GM23338 (cell line): ENCODE measurements at regions not wholly inside any gene's neighbourhood (a gene's known extent, or its start where the extent isn't known, plus 50 kb on each side); places are given as distances from the start of the nearest gene placed in this dataset.

Source experiments
- ATAC-seq: fragments of 200-7000 bp; cut with Tn5 transposase; 3 replicates; pipeline ENCODE4 v1.9.1; 2020
- DNase-seq: peaks from one replicate; pipeline ENCODE4 v3.0.0-alpha.2; 2015; ENCODE audit warnings: low spot score
- H2AFZ ChIP-seq: fragments of 200-600 bp; sonication (generic); 2 replicates; pipeline ENCODE4 v1.8.0; 2016; ENCODE audit warnings: antibody characterized with exemption, mild to moderate bottlenecking, moderate library complexity
- H3F3A ChIP-seq: fragments of 200-600 bp; sonication (generic); replicated peaks from 2 replicates; pipeline ENCODE4 v1.8.0; 2017; ENCODE audit warnings: antibody characterized with exemption, mixed run types, low read depth
- H3K27ac ChIP-seq: fragments of 200-600 bp; sonication (generic); 2 replicates; pipeline ENCODE4 v1.6.1; 2016; ENCODE audit warnings: low read depth
- H3K27me3 ChIP-seq: fragments of 200-600 bp; sonication (generic); 2 replicates; pipeline ENCODE4 v1.8.0; 2016; ENCODE audit warnings: mild to moderate bottlenecking, mixed run types, moderate library complexity; ENCODE audit not compliant: insufficient read depth
- H3K36me3 ChIP-seq: fragments of 200-600 bp; sonication (generic); 2 replicates; pipeline ENCODE4 v1.8.0; 2016; ENCODE audit warnings: mild to moderate bottlenecking; ENCODE audit not compliant: insufficient read depth
- H3K4me1 ChIP-seq: fragments of 200-600 bp; sonication (generic); 2 replicates; pipeline ENCODE4 v1.8.0; 2016; ENCODE audit warnings: mild to moderate bottlenecking, moderate library complexity; ENCODE audit not compliant: insufficient read depth
- H3K4me2 ChIP-seq: fragments of 200-600 bp; sonication (generic); 2 replicates; pipeline ENCODE4 v1.7.1; 2017; ENCODE audit warnings: mixed run types
- H3K4me3 ChIP-seq: fragments of 200-600 bp; sonication (generic); 2 replicates; pipeline ENCODE4 v1.6.1; 2016; ENCODE audit warnings: mixed run types
- H3K79me2 ChIP-seq: fragments of 200-600 bp; sonication (generic); replicated peaks from 2 replicates; pipeline ENCODE4 v1.8.0; 2017; ENCODE audit warnings: mild to moderate bottlenecking; ENCODE audit not compliant: insufficient read depth
- H3K9me2 ChIP-seq: fragments of 200-600 bp; sonication (generic); 2 replicates; pipeline ENCODE4 v1.8.0; 2017; ENCODE audit not compliant: insufficient read depth
- H4K20me1 ChIP-seq: fragments of 200-600 bp; sonication (generic); replicated peaks from 2 replicates; pipeline ENCODE4 v1.8.0; 2017; ENCODE audit warnings: mild to moderate bottlenecking; ENCODE audit not compliant: insufficient read depth
- H3K27ac Mint-ChIP-seq: 2 replicates; pipeline ENCODE4 v1.8.0; 2020; ENCODE audit warnings: inconsistent platforms, mild to moderate bottlenecking, moderate library complexity, mixed read lengths
- H3K27me3 Mint-ChIP-seq: 3 replicates; pipeline ENCODE4 v1.8.0; 2022; ENCODE audit warnings: low read depth, mild to moderate bottlenecking, moderate library complexity, mixed read lengths, inconsistent platforms; ENCODE audit not compliant: insufficient read depth, poor library complexity
- H3K36me3 Mint-ChIP-seq: 3 replicates; pipeline ENCODE4 v1.8.0; 2021; ENCODE audit warnings: low read depth, mild to moderate bottlenecking, inconsistent platforms, moderate library complexity, mixed read lengths
- H3K4me1 Mint-ChIP-seq: 3 replicates; pipeline ENCODE4 v1.8.0; 2020; ENCODE audit warnings: mild to moderate bottlenecking, inconsistent platforms, mixed read lengths
- H3K4me3 Mint-ChIP-seq: 3 replicates; pipeline ENCODE4 v1.8.0; 2021; ENCODE audit warnings: moderate library complexity, mild to moderate bottlenecking, inconsistent platforms, mixed read lengths
- H3K9me3 Mint-ChIP-seq: 3 replicates; pipeline ENCODE4 v1.8.0; 2020; ENCODE audit warnings: moderate library complexity, mild to moderate bottlenecking, inconsistent platforms, mixed read lengths
- ETS1 ChIP-seq: IDR thresholded peaks from 2 replicates; pipeline ENCODE4 v1.6.1; 2016; ENCODE audit warnings: antibody characterized with exemption
- EZH2 ChIP-seq: fragments of 200-600 bp; sonication (generic); IDR thresholded peaks from one replicate; pipeline ENCODE4 v1.8.0; 2017; ENCODE audit warnings: antibody characterized with exemption, mild to moderate bottlenecking, low read depth; ENCODE audit not compliant: unreplicated experiment
- EZH2phosphoT487 ChIP-seq: fragments of 200-600 bp; sonication (generic); IDR thresholded peaks from one replicate; pipeline ENCODE4 v1.8.1; 2018; ENCODE audit warnings: antibody characterized with exemption; ENCODE audit not compliant: unreplicated experiment
- JUNB ChIP-seq: IDR thresholded peaks from one replicate; pipeline ENCODE4 v1.6.1; 2016; ENCODE audit warnings: antibody characterized with exemption; ENCODE audit not compliant: unreplicated experiment
- NANOG ChIP-seq: IDR thresholded peaks from 2 replicates; pipeline ENCODE4 v1.6.1; 2016; ENCODE audit warnings: antibody characterized with exemption, borderline replicate concordance
- POLR2AphosphoS5 ChIP-seq: IDR thresholded peaks from 2 replicates; pipeline ENCODE4 v1.6.1; 2016; ENCODE audit warnings: antibody characterized with exemption, low read depth
- STAT1 ChIP-seq: IDR thresholded peaks from one replicate; pipeline ENCODE4 v1.6.1; 2016; ENCODE audit warnings: antibody characterized with exemption; ENCODE audit not compliant: unreplicated experiment
- ZNF114 ChIP-seq: fragments of 250-450 bp; sonication (Bioruptor Pico); IDR thresholded peaks from 2 replicates; pipeline ENCODE4 v1.5.0; 2020; ENCODE audit warnings: mild to moderate bottlenecking, moderate library complexity
- ZNF331 ChIP-seq: fragments of 250-450 bp; sonication (Bioruptor Pico); IDR thresholded peaks from 2 replicates; pipeline ENCODE4 v1.5.0; 2020; ENCODE audit warnings: low read depth, mild to moderate bottlenecking, moderate library complexity
- TF ChIP-seq, protein P1 (sequence below): IDR thresholded peaks from one replicate; pipeline ENCODE4 v1.6.1; 2018; ENCODE audit warnings: antibody characterized with exemption; ENCODE audit not compliant: unreplicated experiment
- TF ChIP-seq, protein P2 (sequence below), 2 experiments: fragments of 200-600 bp in 1 of 2; sonication (generic) in 1 of 2; conservative IDR thresholded peaks; 2 replicates each; pipeline versions ENCODE4 v1.5.1 to v1.6.1; 2016 to 2017; ENCODE audit warnings: antibody characterized with exemption in 2 of 2, low read depth in 2 of 2, mild to moderate bottlenecking in 2 of 2, moderate library complexity in 1 of 2

DNA sequence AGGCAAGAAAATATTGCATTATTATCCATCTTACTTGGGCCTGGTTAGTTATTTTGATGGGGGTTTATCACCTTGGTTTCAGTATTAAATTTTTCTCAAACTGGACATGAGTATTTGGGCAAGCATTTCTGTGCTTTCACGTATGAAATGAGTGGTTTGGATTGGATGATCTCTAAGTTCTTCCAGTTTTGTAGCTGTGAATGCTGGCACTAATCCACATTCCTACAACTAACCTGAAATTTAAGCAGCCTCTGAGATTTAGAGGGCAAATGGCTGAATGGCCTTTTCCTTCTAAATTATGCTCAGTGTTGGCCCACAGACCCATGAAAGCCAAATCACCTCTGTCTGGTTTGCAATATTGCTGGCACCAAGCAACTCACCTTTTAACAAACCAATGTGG, 475.0 kb upstream of the B3GALT2 start:
- no peaks in the 10 kb centered on the region for H3K79me2 ChIP-seq
- no peak overlapping the region for H3K4me3 ChIP-seq
- H3F3A ChIP-seq: no peaks in the 10 kb centered on the region
- Mint-ChIP-seq H3K9me3 (no peaks in the 10 kb centered on the region), H3K36me3 (no peaks in the 10 kb centered on the region), H3K4me3 (no peak overlapping the region), H3K27me3 (no peaks in the 10 kb centered on the region), H3K4me1 (no peaks in the 10 kb centered on the region), H3K27ac (no peak overlapping the region)
- DNase-seq (no peak), ATAC-seq (no peak)
- H3K36me3 ChIP-seq: no peaks in the 10 kb centered on the region
- TF ChIP-seq ZNF331 (no peak), POLR2AphosphoS5 (no peak), ETS1 (no peak), NANOG (no peak)
- TF ChIP-seq, protein P1, sequence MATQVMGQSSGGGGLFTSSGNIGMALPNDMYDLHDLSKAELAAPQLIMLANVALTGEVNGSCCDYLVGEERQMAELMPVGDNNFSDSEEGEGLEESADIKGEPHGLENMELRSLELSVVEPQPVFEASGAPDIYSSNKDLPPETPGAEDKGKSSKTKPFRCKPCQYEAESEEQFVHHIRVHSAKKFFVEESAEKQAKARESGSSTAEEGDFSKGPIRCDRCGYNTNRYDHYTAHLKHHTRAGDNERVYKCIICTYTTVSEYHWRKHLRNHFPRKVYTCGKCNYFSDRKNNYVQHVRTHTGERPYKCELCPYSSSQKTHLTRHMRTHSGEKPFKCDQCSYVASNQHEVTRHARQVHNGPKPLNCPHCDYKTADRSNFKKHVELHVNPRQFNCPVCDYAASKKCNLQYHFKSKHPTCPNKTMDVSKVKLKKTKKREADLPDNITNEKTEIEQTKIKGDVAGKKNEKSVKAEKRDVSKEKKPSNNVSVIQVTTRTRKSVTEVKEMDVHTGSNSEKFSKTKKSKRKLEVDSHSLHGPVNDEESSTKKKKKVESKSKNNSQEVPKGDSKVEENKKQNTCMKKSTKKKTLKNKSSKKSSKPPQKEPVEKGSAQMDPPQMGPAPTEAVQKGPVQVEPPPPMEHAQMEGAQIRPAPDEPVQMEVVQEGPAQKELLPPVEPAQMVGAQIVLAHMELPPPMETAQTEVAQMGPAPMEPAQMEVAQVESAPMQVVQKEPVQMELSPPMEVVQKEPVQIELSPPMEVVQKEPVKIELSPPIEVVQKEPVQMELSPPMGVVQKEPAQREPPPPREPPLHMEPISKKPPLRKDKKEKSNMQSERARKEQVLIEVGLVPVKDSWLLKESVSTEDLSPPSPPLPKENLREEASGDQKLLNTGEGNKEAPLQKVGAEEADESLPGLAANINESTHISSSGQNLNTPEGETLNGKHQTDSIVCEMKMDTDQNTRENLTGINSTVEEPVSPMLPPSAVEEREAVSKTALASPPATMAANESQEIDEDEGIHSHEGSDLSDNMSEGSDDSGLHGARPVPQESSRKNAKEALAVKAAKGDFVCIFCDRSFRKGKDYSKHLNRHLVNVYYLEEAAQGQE: no peak
- H3K27ac ChIP-seq: no peak overlapping the region
- H2AFZ ChIP-seq: no peak overlapping the region
- no peak overlapping the region for H3K4me2 ChIP-seq
- H4K20me1 ChIP-seq: no peaks in the 10 kb centered on the region
- H3K4me1 ChIP-seq: no peaks in the 10 kb centered on the region
- H3K27me3 ChIP-seq: no peaks in the 10 kb centered on the region
- no peaks in the 10 kb centered on the region; the same call in 1 of the 2 replicates for H3K9me2 ChIP-seq

DNA sequence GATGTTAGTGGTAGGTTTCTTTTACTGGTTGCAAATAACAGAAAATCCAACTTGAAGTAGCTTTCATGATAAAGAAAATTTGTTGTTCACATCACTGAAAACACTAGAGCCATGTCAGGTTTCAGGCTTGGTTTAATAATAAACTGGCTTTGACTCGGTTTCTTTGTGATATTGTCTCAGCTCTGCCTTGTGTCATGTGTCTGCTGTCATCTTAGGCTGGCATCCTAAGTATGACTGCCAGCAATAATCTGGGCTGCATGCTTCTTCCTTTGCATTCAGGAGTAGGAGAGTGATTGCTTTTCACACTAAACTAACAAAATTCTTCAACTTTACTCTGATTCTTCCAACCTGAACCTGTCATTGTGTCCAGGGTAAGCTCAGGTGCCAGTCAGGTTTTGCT, 474.0 kb upstream of the B3GALT2 start:
- ATAC-seq (no peak), DNase-seq (no peak)
- Mint-ChIP-seq H3K36me3 (no peaks in the 10 kb centered on the region), H3K27ac (no peak overlapping the region), H3K9me3 (no peaks in the 10 kb centered on the region), H3K27me3 (no peaks in the 10 kb centered on the region), H3K4me1 (no peaks in the 10 kb centered on the region), H3K4me3 (no peak overlapping the region)
- H3K79me2 ChIP-seq: no peaks in the 10 kb centered on the region
- H3K36me3 ChIP-seq: no peaks in the 10 kb centered on the region
- H3K27ac ChIP-seq: no peak overlapping the region
- H3F3A ChIP-seq: no peaks in the 10 kb centered on the region
- H3K4me1 ChIP-seq: no peaks in the 10 kb centered on the region
- H2AFZ ChIP-seq: no peak overlapping the region
- no peaks in the 10 kb centered on the region for H3K27me3 ChIP-seq
- H3K9me2 ChIP-seq: no peaks in the 10 kb centered on the region; the same call in 1 of the 2 replicates
- H3K4me3 ChIP-seq: no peak overlapping the region
- no peaks in the 10 kb centered on the region for H4K20me1 ChIP-seq
- H3K4me2 ChIP-seq: no peak overlapping the region
- TF ChIP-seq EZH2phosphoT487 (no peak), EZH2 (no peak), JUNB (no peak), ZNF331 (no peak), ZNF114 (CRISPR knock-in tag) (no peak), NANOG (no peak), STAT1 (no peak)
- TF ChIP-seq, protein P2, sequence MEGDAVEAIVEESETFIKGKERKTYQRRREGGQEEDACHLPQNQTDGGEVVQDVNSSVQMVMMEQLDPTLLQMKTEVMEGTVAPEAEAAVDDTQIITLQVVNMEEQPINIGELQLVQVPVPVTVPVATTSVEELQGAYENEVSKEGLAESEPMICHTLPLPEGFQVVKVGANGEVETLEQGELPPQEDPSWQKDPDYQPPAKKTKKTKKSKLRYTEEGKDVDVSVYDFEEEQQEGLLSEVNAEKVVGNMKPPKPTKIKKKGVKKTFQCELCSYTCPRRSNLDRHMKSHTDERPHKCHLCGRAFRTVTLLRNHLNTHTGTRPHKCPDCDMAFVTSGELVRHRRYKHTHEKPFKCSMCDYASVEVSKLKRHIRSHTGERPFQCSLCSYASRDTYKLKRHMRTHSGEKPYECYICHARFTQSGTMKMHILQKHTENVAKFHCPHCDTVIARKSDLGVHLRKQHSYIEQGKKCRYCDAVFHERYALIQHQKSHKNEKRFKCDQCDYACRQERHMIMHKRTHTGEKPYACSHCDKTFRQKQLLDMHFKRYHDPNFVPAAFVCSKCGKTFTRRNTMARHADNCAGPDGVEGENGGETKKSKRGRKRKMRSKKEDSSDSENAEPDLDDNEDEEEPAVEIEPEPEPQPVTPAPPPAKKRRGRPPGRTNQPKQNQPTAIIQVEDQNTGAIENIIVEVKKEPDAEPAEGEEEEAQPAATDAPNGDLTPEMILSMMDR (conservative IDR thresholded peaks at IDR 0.05; ENCODE audit: low read depth in 2 of 2): no peak
